Peyer's patch (tissue), 4 donors: ENCODE measurements at regions not wholly inside any gene's neighbourhood (a gene's known extent, or its start where the extent isn't known, plus 50 kb on each side); places are given as distances from the start of the nearest gene placed in this dataset.

Experiments used
- DNase-seq, 3 donors: peaks; one replicate each; pipeline ENCODE4 v3.0.0-alpha.2; 2017 to 2019
- H3K27ac ChIP-seq, 4 donors: fragments of 200-600 bp; sonication (generic); one replicate each; pipeline ENCODE4 v1.5.1; 2016 to 2019
- H3K27me3 ChIP-seq, 2 donors: fragments of 200-600 bp; sonication (generic); one replicate each; pipeline ENCODE4 v1.5.1; 2019
- H3K36me3 ChIP-seq, 3 donors: fragments of 200-600 bp; sonication (generic); one replicate each; pipeline ENCODE4 v1.5.1; 2016 to 2019
- H3K4me1 ChIP-seq, 4 donors: fragments of 200-600 bp; sonication (generic); one replicate each; pipeline ENCODE4 v1.5.1; 2016 to 2019
- H3K4me3 ChIP-seq, 4 donors: fragments of 200-600 bp; sonication (generic); 1 replicate in 3 of 4; 2 replicates in 1 of 4; pipeline ENCODE4 v1.5.1; 2016 to 2019; ENCODE audit warnings: mild to moderate bottlenecking in 1 of 4
- H3K9me3 ChIP-seq, 4 donors: fragments of 200-600 bp; sonication (generic); one replicate each; pipeline ENCODE4 v1.5.1; 2016 to 2019; ENCODE audit warnings: mild to moderate bottlenecking in 1 of 4
- CTCF ChIP-seq, 6 experiments: fragments of 450-650 bp in 4 of 6; fragments of 200-600 bp in 2 of 6; sonication (generic) in 1 of 6; IDR thresholded peaks; one replicate each; pipeline ENCODE4 v1.5.1; 2017 to 2019; ENCODE audit warnings: antibody characterized with exemption in 6 of 6, mild to moderate bottlenecking in 3 of 6, moderate library complexity in 1 of 6
- POLR2A ChIP-seq, 2 donors: fragments of 450-650 bp; IDR thresholded peaks; one replicate each; pipeline ENCODE4 v1.5.1; 2017; ENCODE audit warnings: antibody characterized with exemption in 2 of 2, mild to moderate bottlenecking in 2 of 2, moderate library complexity in 2 of 2

- no peaks in the 10 kb centered on the region for H3K27me3 ChIP-seq
- no peaks in the 10 kb centered on the region for H3K4me1 ChIP-seq
- no peaks in the 10 kb centered on the region for H3K36me3 ChIP-seq
- H3K27ac ChIP-seq: no peak overlapping the region
- H3K9me3 ChIP-seq: no peaks in the 10 kb centered on the region
- H3K4me3 ChIP-seq: no peak overlapping the region
- DNase-seq: no peak
- TF ChIP-seq CTCF (IDR thresholded peaks at IDR 0.05): no peak
Measured at GRCh38 chr18:42290318-42291307, 335.6 kb downstream of the PIK3C3 start.

GRCh38 chr18:42292654-42293053, 337.6 kb downstream of the PIK3C3 start:
- Histone ChIP-seq H3K4me1 (no peaks in the 10 kb centered on the region), H3K36me3 (no peaks in the 10 kb centered on the region), H3K4me3 (no peak overlapping the region), H3K27me3 (no peaks in the 10 kb centered on the region), H3K27ac (no peak overlapping the region), H3K9me3 (no peaks in the 10 kb centered on the region)
- no peak for DNase-seq
- TF ChIP-seq POLR2A (IDR thresholded peaks at IDR 0.05) (no peak), CTCF (IDR thresholded peaks at IDR 0.05) (no peak)

GRCh38 chr18:42296192-42296591, 341.2 kb downstream of the PIK3C3 start:
- Histone ChIP-seq H3K27ac (no peak overlapping the region), H3K27me3 (no peaks in the 10 kb centered on the region), H3K36me3 (no peaks in the 10 kb centered on the region), H3K4me3 (no peak overlapping the region), H3K9me3 (no peaks in the 10 kb centered on the region), H3K4me1 (no peaks in the 10 kb centered on the region)
- no peak for DNase-seq
- TF ChIP-seq POLR2A (IDR thresholded peaks at IDR 0.05) (no peak), CTCF (IDR thresholded peaks at IDR 0.05) (no peak)

GRCh38 chr18:42296723-42297122, 341.7 kb downstream of the PIK3C3 start:
- no peaks in the 10 kb centered on the region for H3K36me3 ChIP-seq
- H3K9me3 ChIP-seq: no peaks in the 10 kb centered on the region
- no peak for DNase-seq
- H3K27ac ChIP-seq: no peak overlapping the region
- no peak overlapping the region for H3K4me3 ChIP-seq
- no peaks in the 10 kb centered on the region for H3K27me3 ChIP-seq
- TF ChIP-seq CTCF (IDR thresholded peaks at IDR 0.05): no peak
- TF ChIP-seq POLR2A (IDR thresholded peaks at IDR 0.05): no peak
- H3K4me1 ChIP-seq: no peaks in the 10 kb centered on the region

- no peaks in the 10 kb centered on the region for H3K27me3 ChIP-seq
- peak; percentile 25 to 81 (median 65) for DNase-seq
- no peaks in the 10 kb centered on the region for H3K9me3 ChIP-seq
- peak overlapping the region in 1 of 4 donors; percentile 20 for H3K4me3 ChIP-seq
- H3K36me3 ChIP-seq: no peaks in the 10 kb centered on the region
- peak in 5 of 6 experiments; percentile 54 to 87 (median 80) for TF ChIP-seq CTCF (IDR thresholded peaks at IDR 0.05)
- TF ChIP-seq POLR2A (IDR thresholded peaks at IDR 0.05): no peak
- no peak overlapping the region for H3K27ac ChIP-seq
- H3K4me1 ChIP-seq: no peaks in the 10 kb centered on the region
Measured at GRCh38 chr18:42298759-42299675, 344.0 kb downstream of the PIK3C3 start.
